A549 (cell line): ENCODE measurements at regions not wholly inside any gene's neighbourhood (a gene's known extent, or its start where the extent isn't known, plus 50 kb on each side); places are given as distances from the start of the nearest gene placed in this dataset.

ENCODE experiments used
- ATAC-seq, 2 experiments: fragments of 200-7000 bp in 1 of 2; fragments of >200 bp in 1 of 2; cut with Nextera tagmentation in 1 of 2; cut with Tn5 transposase in 1 of 2; 3 replicates each; pipeline versions ENCODE4 v1.8.0 to v1.9.1; 2018 to 2020; ENCODE audit warnings: mild to moderate bottlenecking in 1 of 2, moderate library complexity in 1 of 2
- CTCF ChIA-PET: fragments of 300-600 bp; sonication (Branson Sonifier 250); formaldehyde crosslinking; extraction: SDS; loops from one replicate; lab custom pipeline; 2021; ENCODE audit warnings: antibody characterized with exemption, inconsistent platforms; lab: Yijun Ruan, JAX
- POLR2A ChIA-PET: fragments of 350-600 bp; formaldehyde crosslinking; extraction: SDS; loops from one replicate; lab custom pipeline; 2021; ENCODE audit warnings: antibody characterized with exemption, inconsistent platforms; lab: Yijun Ruan, JAX
- DNase-seq, 2 experiments: peaks; one replicate each; pipeline versions ENCODE4 v3.0.0 to v3.0.0-alpha.2; 2011 to 2016; ENCODE audit warnings: low read depth in 1 of 2, low spot score in 1 of 2
- FAIRE-seq: peaks from 2 replicates; lab custom pipeline; 2011; peaks lifted over from hg19 to GRCh38; lab: Jason Lieb, UNC
- H3K27ac ChIP-seq, 2 experiments: fragments of >200 bp; sonication (Bioruptor Twin); formaldehyde crosslinking; 3 replicates each; pipeline ENCODE4 v1.5.1; 2016 to 2017
- H3K4me1 ChIP-seq: fragments of >200 bp; sonication (Bioruptor Twin); formaldehyde crosslinking; 3 replicates; pipeline ENCODE4 v1.6.1; 2016
- H3K4me2 ChIP-seq: fragments of >200 bp; sonication (Bioruptor Twin); formaldehyde crosslinking; 3 replicates; pipeline ENCODE4 v1.6.1; 2016
- H3K4me3 ChIP-seq: fragments of >200 bp; sonication (Bioruptor Twin); formaldehyde crosslinking; 3 replicates; pipeline ENCODE4 v1.5.1; 2016
- H3K9me3 ChIP-seq: fragments of >200 bp; sonication (Bioruptor Twin); formaldehyde crosslinking; 3 replicates; pipeline ENCODE4 v1.6.1; 2016
- BHLHE40 ChIP-seq: IDR thresholded peaks from 2 replicates; pipeline ENCODE4 v1.6.1; 2012; ENCODE audit warnings: low read depth, low read length, inconsistent platforms
- CHD2 ChIP-seq: fragments of 150-350 bp; IDR thresholded peaks from 2 replicates; pipeline ENCODE4 v1.6.1; 2014; ENCODE audit warnings: low read length; ENCODE audit not compliant: partially characterized antibody
- E2F6 ChIP-seq: IDR thresholded peaks from 2 replicates; pipeline ENCODE4 v1.6.1; 2012; ENCODE audit warnings: low read depth, borderline replicate concordance
- ELK1 ChIP-seq: fragments of 150-350 bp; IDR thresholded peaks from 2 replicates; pipeline ENCODE4 v1.6.1; 2014; ENCODE audit warnings: low read depth, mild to moderate bottlenecking, low read length
- ESRRA ChIP-seq: fragments of 150-350 bp; IDR thresholded peaks from 2 replicates; pipeline ENCODE4 v1.6.1; 2014; ENCODE audit warnings: mild to moderate bottlenecking, low read length, borderline replicate concordance
- FOXS1 ChIP-seq: fragments of 250-450 bp; sonication (Bioruptor Pico); IDR thresholded peaks from 2 replicates; pipeline ENCODE4 v1.5.0; 2020; ENCODE audit warnings: mild to moderate bottlenecking, moderate library complexity
- GATA3 ChIP-seq: IDR thresholded peaks from 2 replicates; pipeline ENCODE4 v1.6.1; 2012; ENCODE audit warnings: borderline replicate concordance
- HDAC2 ChIP-seq: fragments of 200-600 bp; sonication (generic); IDR thresholded peaks from 2 replicates; pipeline ENCODE4 v1.6.1; 2016
- HES2 ChIP-seq: fragments of >200 bp; sonication (Bioruptor Twin); formaldehyde crosslinking; IDR thresholded peaks from 2 replicates; pipeline ENCODE4 v1.6.1; 2016
- HOXB13 ChIP-seq: fragments of 250-450 bp; sonication (Bioruptor Pico); IDR thresholded peaks from 2 replicates; pipeline ENCODE4 v1.5.0; 2020; ENCODE audit warnings: low read depth, mild to moderate bottlenecking, moderate library complexity
- MAFK ChIP-seq: fragments of 450-650 bp; IDR thresholded peaks from 2 replicates; pipeline ENCODE4 v1.6.1; 2014; ENCODE audit not compliant: partially characterized antibody
- MAX ChIP-seq: IDR thresholded peaks from 2 replicates; pipeline ENCODE4 v1.6.1; 2012
- MYC ChIP-seq: IDR thresholded peaks from 2 replicates; pipeline ENCODE4 v1.6.1; 2012; ENCODE audit warnings: mild to moderate bottlenecking, inconsistent platforms, low read length, improper control_type of control experiment, borderline replicate concordance
- PHF8 ChIP-seq: fragments of 200-600 bp; sonication (generic); IDR thresholded peaks from 2 replicates; pipeline ENCODE4 v1.6.1; 2016; ENCODE audit warnings: low read depth, mild to moderate bottlenecking, antibody characterized with exemption, moderate library complexity, borderline replicate concordance
- POLR2A ChIP-seq: IDR thresholded peaks from 2 replicates; pipeline ENCODE4 v1.6.1; 2012; ENCODE audit warnings: mild to moderate bottlenecking, low read length
- RAD21 ChIP-seq, 2 experiments: fragments of >200 bp in 1 of 2; sonication (Bioruptor Twin) in 1 of 2; formaldehyde crosslinking in 1 of 2; IDR thresholded peaks in 1 of 2; conservative IDR thresholded peaks in 1 of 2; 2 replicates in 1 of 2; 3 replicates in 1 of 2; pipeline ENCODE4 v1.6.1; 2012 to 2018; ENCODE audit warnings: inconsistent platforms in 1 of 2
- RARB ChIP-seq: fragments of 250-450 bp; sonication (Bioruptor Pico); IDR thresholded peaks from 2 replicates; pipeline ENCODE4 v1.8.0; 2021; ENCODE audit warnings: mild to moderate bottlenecking, moderate library complexity
- RFX5 ChIP-seq: fragments of 450-650 bp; IDR thresholded peaks from 2 replicates; pipeline ENCODE4 v1.7.1; 2014; ENCODE audit warnings: antibody characterized with exemption, mild to moderate bottlenecking, moderate library complexity
- TFCP2L1 ChIP-seq: fragments of 250-450 bp; sonication (Bioruptor Pico); IDR thresholded peaks from 2 replicates; pipeline ENCODE4 v1.5.0; 2021; ENCODE audit warnings: mild to moderate bottlenecking
- USF2 ChIP-seq: fragments of 450-650 bp; IDR thresholded peaks from 2 replicates; pipeline ENCODE4 v1.6.1; 2014; ENCODE audit warnings: antibody characterized with exemption
- ZNF302 ChIP-seq: fragments of 250-450 bp; sonication (Bioruptor Pico); IDR thresholded peaks from 2 replicates; pipeline ENCODE4 v1.9.0; 2021; ENCODE audit warnings: inconsistent platforms, mild to moderate bottlenecking, moderate library complexity
- WGBS: methylation state at CpG from one replicate; pipeline ENCODE4 v1.1.6; 2017; ENCODE audit errors: missing lambda C conversion rate; 5-methylcytosine and 5-hydroxymethylcytosine counted together

GRCh38 chr22:48515571-48516200 is 1312.0 kb downstream of the BRD1 start:
- ChIA-PET CTCF (no interaction called here), POLR2A (no interaction called here)
- Histone ChIP-seq H3K27ac (no peak overlapping the region), H3K9me3 (no peaks in the 10 kb centered on the region), H3K4me3 (no peak overlapping the region), H3K4me2 (no peak overlapping the region), H3K4me1 (no peaks in the 10 kb centered on the region)
- FAIRE-seq (no peak), ATAC-seq (no peak), DNase-seq (no peak)
- no peak for TF ChIP-seq MYC
- no peak for TF ChIP-seq ZNF302 (CRISPR knock-in tag)
- no peak for TF ChIP-seq USF2
- no peak for TF ChIP-seq RFX5
- no peak for TF ChIP-seq MAFK
- no peak for TF ChIP-seq PHF8
- TF ChIP-seq FOXS1 (CRISPR knock-in tag) = no peak
- TF ChIP-seq RAD21 (conservative IDR thresholded peaks at IDR 0.05 in 1 of 2, IDR thresholded peaks at IDR 0.05 in 1 of 2) = no peak
- no peak for TF ChIP-seq BHLHE40
- TF ChIP-seq RARB (CRISPR knock-in tag) = no peak
- TF ChIP-seq POLR2A = no peak
- TF ChIP-seq HDAC2 = no peak
- no peak for TF ChIP-seq ESRRA
- TF ChIP-seq GATA3 = no peak
- TF ChIP-seq HES2 = no peak
- no peak for TF ChIP-seq ELK1
- no peak for TF ChIP-seq HOXB13 (CRISPR knock-in tag)
- no peak for TF ChIP-seq TFCP2L1 (CRISPR knock-in tag)
- TF ChIP-seq MAX = no peak
- 82% methylated on average over 17 of the region's 24 CpGs for WGBS

- H3K27ac ChIP-seq = no peak overlapping the region
- FAIRE-seq (no peak), ATAC-seq (no peak), DNase-seq (no peak)
- WGBS = 85% methylated on average over 8 of the region's 10 CpGs
- no peak overlapping the region for H3K4me2 ChIP-seq
- CTCF ChIA-PET = no interaction called here
- POLR2A ChIA-PET = no interaction called here
- no peaks in the 10 kb centered on the region for H3K4me1 ChIP-seq
- no peak overlapping the region for H3K4me3 ChIP-seq
- TF ChIP-seq CHD2 (no peak), E2F6 (no peak)
- TF ChIP-seq, all 56 proteins: peak for 0
- H3K9me3 ChIP-seq = no peaks in the 10 kb centered on the region
Measured at GRCh38 chr22:48513929-48514328, 1313.7 kb downstream of the BRD1 start.

GRCh38 chr22:48513446-48513845 is 1314.2 kb downstream of the BRD1 start:
- Histone ChIP-seq H3K4me3 (no peak overlapping the region), H3K9me3 (no peaks in the 10 kb centered on the region), H3K4me2 (no peak overlapping the region), H3K27ac (no peak overlapping the region), H3K4me1 (no peaks in the 10 kb centered on the region)
- 79% methylated on average over 3 of the region's 10 CpGs for WGBS
- DNase-seq (no peak), FAIRE-seq (no peak), ATAC-seq (no peak)
- CTCF ChIA-PET = interaction anchor here (0.7 kb wide), 1 partner anchor 21 kb away, joined by 3 read pairs; no protein-coding TSS in a partner anchor
- POLR2A ChIA-PET = no interaction called here
- TF ChIP-seq MAX = no peak
